Keratinocyte (primary cell): ENCODE measurements at regions not wholly inside any gene's neighbourhood (a gene's known extent, or its start where the extent isn't known, plus 50 kb on each side); places are given as distances from the start of the nearest gene placed in this dataset.
"Not testable (repeated sequence)": the region's sequence is repeated elsewhere in the genome, so short reads cannot be mapped to it uniquely, and the experiment has no call there.

Experiments
- EZH2 ChIP-seq: IDR thresholded peaks from one replicate; pipeline ENCODE4 v1.6.1; 2012; ENCODE audit warnings: inconsistent platforms, mild to moderate bottlenecking, low read length, moderate library complexity
- TF ChIP-seq, protein P1 (sequence below), 3 experiments: IDR thresholded peaks in 1 of 3; conservative IDR thresholded peaks in 1 of 3; optimal IDR thresholded peaks in 1 of 3; 2 replicates in 2 of 3; 3 replicates in 1 of 3; pipeline versions ENCODE3 to v1.5.1; 2011; ENCODE audit warnings: low read length in 3 of 3, mild to moderate bottlenecking in 3 of 3, moderate library complexity in 2 of 3, control low read depth in 1 of 3, inconsistent platforms in 1 of 3; ENCODE audit not compliant: insufficient read depth in 2 of 3; ENCODE audit errors: extremely low read depth in 1 of 3

DNA sequence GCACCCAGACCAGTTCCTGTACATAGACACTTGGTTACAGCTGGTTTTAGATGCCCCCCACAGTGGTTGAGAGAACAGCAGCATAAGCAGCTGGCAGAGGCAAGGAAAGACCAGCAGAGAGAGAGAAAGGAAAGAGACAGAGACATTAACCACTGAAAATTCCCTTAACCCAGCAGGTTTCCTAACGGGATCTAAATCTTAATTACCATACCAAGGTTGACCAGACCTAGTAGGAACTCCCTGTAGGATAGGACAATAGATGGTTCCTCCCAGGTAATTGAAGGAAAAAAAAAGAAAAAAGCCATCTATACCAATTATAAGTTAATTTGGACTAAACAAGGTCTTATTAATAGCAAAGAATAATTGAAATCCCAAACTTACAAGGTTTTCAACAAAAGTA lies 112.3 kb upstream of the PPM1J start:
- TF ChIP-seq, protein P1, sequence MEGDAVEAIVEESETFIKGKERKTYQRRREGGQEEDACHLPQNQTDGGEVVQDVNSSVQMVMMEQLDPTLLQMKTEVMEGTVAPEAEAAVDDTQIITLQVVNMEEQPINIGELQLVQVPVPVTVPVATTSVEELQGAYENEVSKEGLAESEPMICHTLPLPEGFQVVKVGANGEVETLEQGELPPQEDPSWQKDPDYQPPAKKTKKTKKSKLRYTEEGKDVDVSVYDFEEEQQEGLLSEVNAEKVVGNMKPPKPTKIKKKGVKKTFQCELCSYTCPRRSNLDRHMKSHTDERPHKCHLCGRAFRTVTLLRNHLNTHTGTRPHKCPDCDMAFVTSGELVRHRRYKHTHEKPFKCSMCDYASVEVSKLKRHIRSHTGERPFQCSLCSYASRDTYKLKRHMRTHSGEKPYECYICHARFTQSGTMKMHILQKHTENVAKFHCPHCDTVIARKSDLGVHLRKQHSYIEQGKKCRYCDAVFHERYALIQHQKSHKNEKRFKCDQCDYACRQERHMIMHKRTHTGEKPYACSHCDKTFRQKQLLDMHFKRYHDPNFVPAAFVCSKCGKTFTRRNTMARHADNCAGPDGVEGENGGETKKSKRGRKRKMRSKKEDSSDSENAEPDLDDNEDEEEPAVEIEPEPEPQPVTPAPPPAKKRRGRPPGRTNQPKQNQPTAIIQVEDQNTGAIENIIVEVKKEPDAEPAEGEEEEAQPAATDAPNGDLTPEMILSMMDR (optimal IDR thresholded peaks at IDR 0.05 in 1 of 3, IDR thresholded peaks at IDR 0.05 in 1 of 3, conservative IDR thresholded peaks at IDR 0.05 in 1 of 3; ENCODE audit: extremely low read depth in 1 of 3, insufficient read depth in 2 of 3, low read length in 3 of 3) = not testable (repeated sequence)
- not testable (repeated sequence) for TF ChIP-seq EZH2
